ENCODE measurements at regions not wholly inside any gene's neighbourhood (a gene's known extent, or its start where the extent isn't known, plus 50 kb on each side); places are given as distances from the start of the nearest gene placed in this dataset.

DNA sequence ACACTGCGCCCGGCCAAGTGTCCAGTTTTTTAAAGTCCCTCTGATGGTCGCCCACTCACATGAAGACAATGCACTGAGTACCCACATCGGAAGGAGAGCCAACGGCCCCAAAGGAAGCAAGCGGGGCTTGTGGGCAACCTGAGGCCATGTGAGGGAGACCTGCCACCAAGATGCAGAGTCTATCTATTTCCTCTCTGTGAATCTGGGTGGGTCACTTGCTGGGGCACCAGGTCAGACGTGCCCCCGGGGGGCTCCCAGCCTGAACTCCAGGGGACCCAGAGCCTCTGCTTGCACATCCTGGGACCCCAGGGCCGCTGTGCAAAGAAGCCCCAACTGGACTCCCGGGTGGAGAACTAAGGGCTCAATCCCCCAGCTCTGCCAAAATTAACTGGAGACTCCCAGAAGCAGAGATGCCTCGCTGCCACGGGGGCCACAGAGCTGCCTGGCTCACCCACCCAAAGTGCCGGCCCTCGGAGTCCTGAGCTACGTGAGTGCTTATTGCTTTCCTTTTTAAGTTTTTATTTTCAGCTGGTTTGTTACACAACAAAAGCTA lies 106.4 kb downstream of the BRD1 start:
- TF ChIP-seq CTCF (IDR thresholded peaks at IDR 0.05; ENCODE audit: poor library complexity, severe bottlenecking): no peak
- Histone ChIP-seq H3K36me3 (ENCODE audit: low read depth) (no peaks in the 10 kb centered on the region), H3K4me1 (ENCODE audit: insufficient read depth, poor library complexity, severe bottlenecking) (no peaks in the 10 kb centered on the region), H3K27me3 (ENCODE audit: insufficient read depth, poor library complexity, severe bottlenecking) (peaks cover 24% of the 10 kb centered on the region), H3K9me3 (ENCODE audit: severe bottlenecking) (no peaks in the 10 kb centered on the region), H3K27ac (ENCODE audit: poor library complexity, severe bottlenecking) (no peak overlapping the region), H3K4me3 (ENCODE audit: severe bottlenecking) (no peak overlapping the region)
- ATAC-seq (ENCODE audit: low read depth) (no peak), DNase-seq (ENCODE audit: low spot score) (no peak)

DNA sequence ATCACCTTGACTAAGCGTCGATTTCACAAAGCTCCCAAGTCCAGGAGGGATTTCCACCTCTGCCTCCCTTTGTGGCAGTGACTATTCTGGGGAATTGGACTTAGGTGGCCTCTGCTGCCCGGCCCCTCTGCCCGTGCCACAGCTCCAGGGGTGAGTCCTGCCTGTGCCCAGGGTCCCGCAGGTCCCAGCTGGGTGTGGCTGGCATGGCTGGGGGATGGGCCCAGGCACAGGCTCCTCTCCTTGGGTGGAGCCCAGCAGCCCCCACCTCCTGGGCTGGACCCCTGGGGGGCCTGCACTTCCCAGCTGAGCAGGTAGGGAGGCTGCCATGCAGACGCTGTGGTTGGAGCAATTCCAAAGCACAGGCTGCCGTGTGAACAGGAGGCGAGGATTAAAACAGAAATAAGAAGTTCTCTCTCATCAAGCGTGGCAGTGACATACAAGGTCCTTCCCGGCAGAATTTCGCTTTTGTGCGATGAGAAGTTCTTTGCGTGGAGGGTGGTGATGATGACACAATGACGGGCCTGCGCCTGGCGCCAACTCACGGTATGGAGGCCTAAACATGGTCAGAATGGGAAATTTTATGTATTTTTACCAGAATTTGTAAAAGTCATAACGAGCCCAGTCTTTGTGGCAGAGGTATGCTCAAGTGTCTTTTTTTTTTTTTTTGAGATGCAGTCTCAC lies 107.3 kb downstream of the BRD1 start:
- H3K9me3 ChIP-seq (ENCODE audit: severe bottlenecking): no peaks in the 10 kb centered on the region
- no peaks in the 10 kb centered on the region for H3K36me3 ChIP-seq (ENCODE audit: low read depth)
- DNase-seq (ENCODE audit: low spot score) (no peak), ATAC-seq (ENCODE audit: low read depth) (no peak)
- H3K4me3 ChIP-seq (ENCODE audit: severe bottlenecking): no peak overlapping the region
- H3K4me1 ChIP-seq (ENCODE audit: insufficient read depth, poor library complexity, severe bottlenecking): no peaks in the 10 kb centered on the region
- H3K27me3 ChIP-seq (ENCODE audit: insufficient read depth, poor library complexity, severe bottlenecking): peaks cover 16% of the 10 kb centered on the region
- no peak for TF ChIP-seq CTCF (IDR thresholded peaks at IDR 0.05; ENCODE audit: poor library complexity, severe bottlenecking)
- H3K27ac ChIP-seq (ENCODE audit: poor library complexity, severe bottlenecking): no peak overlapping the region

GRCh38 chr22:49719046-49719445 lies 108.6 kb downstream of the BRD1 start:
- Histone ChIP-seq H3K9me3 (ENCODE audit: severe bottlenecking) (no peaks in the 10 kb centered on the region), H3K4me3 (ENCODE audit: severe bottlenecking) (no peak overlapping the region), H3K27me3 (ENCODE audit: insufficient read depth, poor library complexity, severe bottlenecking) (peaks cover 5% of the 10 kb centered on the region), H3K27ac (ENCODE audit: poor library complexity, severe bottlenecking) (no peak overlapping the region), H3K36me3 (ENCODE audit: low read depth) (no peaks in the 10 kb centered on the region), H3K4me1 (ENCODE audit: insufficient read depth, poor library complexity, severe bottlenecking) (no peaks in the 10 kb centered on the region)
- ATAC-seq (ENCODE audit: low read depth): no peak
- no peak for TF ChIP-seq CTCF (IDR thresholded peaks at IDR 0.05; ENCODE audit: poor library complexity, severe bottlenecking)
- DNase-seq (ENCODE audit: low spot score): no peak

GRCh38 chr22:49718396-49718795 lies 109.3 kb downstream of the BRD1 start:
- TF ChIP-seq CTCF (IDR thresholded peaks at IDR 0.05; ENCODE audit: poor library complexity, severe bottlenecking): no peak
- peaks cover 3% of the 10 kb centered on the region for H3K27me3 ChIP-seq (ENCODE audit: insufficient read depth, poor library complexity, severe bottlenecking)
- DNase-seq (ENCODE audit: low spot score) (peak; percentile 43), ATAC-seq (ENCODE audit: low read depth) (no peak)
- no peaks in the 10 kb centered on the region for H3K4me1 ChIP-seq (ENCODE audit: insufficient read depth, poor library complexity, severe bottlenecking)
- no peaks in the 10 kb centered on the region for H3K36me3 ChIP-seq (ENCODE audit: low read depth)
- H3K4me3 ChIP-seq (ENCODE audit: severe bottlenecking): no peak overlapping the region
- no peak overlapping the region for H3K27ac ChIP-seq (ENCODE audit: poor library complexity, severe bottlenecking)
- no peaks in the 10 kb centered on the region for H3K9me3 ChIP-seq (ENCODE audit: severe bottlenecking)

GRCh38 chr22:49717322-49717919 lies 110.3 kb downstream of the BRD1 start:
- no peak overlapping the region for H3K4me3 ChIP-seq (ENCODE audit: severe bottlenecking)
- no peak overlapping the region for H3K27ac ChIP-seq (ENCODE audit: poor library complexity, severe bottlenecking)

More at GRCh38 chr22:49717322-49717919, 110.3 kb downstream of the BRD1 start:
- TF ChIP-seq CTCF (IDR thresholded peaks at IDR 0.05; ENCODE audit: poor library complexity, severe bottlenecking): no peak
- Histone ChIP-seq H3K27me3 (ENCODE audit: insufficient read depth, poor library complexity, severe bottlenecking) (no peaks in the 10 kb centered on the region), H3K36me3 (ENCODE audit: low read depth) (no peaks in the 10 kb centered on the region), H3K4me1 (ENCODE audit: insufficient read depth, poor library complexity, severe bottlenecking) (no peaks in the 10 kb centered on the region), H3K9me3 (ENCODE audit: severe bottlenecking) (no peaks in the 10 kb centered on the region)
- DNase-seq (ENCODE audit: low spot score): no peak
- ATAC-seq (ENCODE audit: low read depth): no peak
